ENCODE measurements at regions not wholly inside any gene's neighbourhood (a gene's known extent, or its start where the extent isn't known, plus 50 kb on each side); places are given as distances from the start of the nearest gene placed in this dataset.

DNA sequence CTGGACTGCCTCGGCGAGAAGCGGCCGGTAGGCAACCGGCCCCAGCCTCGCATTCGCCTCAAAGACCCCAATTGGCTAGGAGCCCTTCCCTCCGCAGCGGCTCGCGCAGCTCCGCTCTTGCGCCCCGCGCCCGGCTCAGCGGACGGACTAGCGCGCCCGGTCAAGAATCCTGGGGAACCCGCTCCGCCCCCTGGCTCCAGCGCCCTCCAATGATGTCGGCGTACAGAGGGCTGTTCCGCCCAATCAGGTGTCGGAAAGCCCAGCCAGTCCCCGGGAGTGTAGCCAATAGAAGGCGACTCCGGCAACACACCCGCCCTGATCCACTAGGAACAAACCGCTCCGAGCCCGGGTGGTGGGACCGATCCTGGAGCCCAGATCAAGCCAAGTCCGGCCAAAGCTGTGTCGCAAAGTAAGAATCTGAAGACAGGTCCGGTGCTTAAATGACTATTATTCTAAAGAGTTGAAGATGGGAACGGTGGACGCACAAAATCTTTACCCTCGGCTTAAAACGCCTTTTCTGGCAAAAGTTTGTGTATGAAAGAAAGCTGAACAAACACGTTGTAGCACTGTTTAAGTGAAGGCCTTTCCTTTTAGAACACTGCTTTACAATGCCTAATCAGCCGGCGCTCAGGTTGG, 132.2 kb downstream of the OGFRL1 start:
- Histone ChIP-seq H3K56ac (ENCODE audit: insufficient read length, low read depth, low read length) (no peak overlapping the region), H3K27me3 (ENCODE audit: insufficient read depth, low read length) (no peaks in the 10 kb centered on the region; the same call in 1 of the 2 replicates), H3K9ac (ENCODE audit: extremely low read depth, insufficient read length, low read length) (peak overlapping the region; percentile 2), H2BK15ac (ENCODE audit: low read depth, low read length) (no peak overlapping the region), H3K18ac (ENCODE audit: insufficient read length, low read depth, low read length) (no peak overlapping the region), H3K79me2 (ENCODE audit: insufficient read depth, low read length) (no peaks in the 10 kb centered on the region), H3K79me1 (ENCODE audit: insufficient read depth, low read depth, low read length, poor library complexity, severe bottlenecking) (no peaks in the 10 kb centered on the region), H2BK20ac (ENCODE audit: low read depth, low read length, poor library complexity, severe bottlenecking) (no peak overlapping the region), H3K23ac (ENCODE audit: insufficient read length, low read depth, low read length) (no peak overlapping the region), H2BK5ac (ENCODE audit: insufficient read length, low read length) (no peak overlapping the region), H4K91ac (ENCODE audit: insufficient read length, low read depth, low read length) (no peak overlapping the region), H2AFZ (ENCODE audit: low read length) (peak overlapping the region; percentile 85), H3K27ac (ENCODE audit: insufficient read length, low read depth, low read length) (no peak overlapping the region), H4K5ac (ENCODE audit: insufficient read length, low read depth, low read length) (no peak overlapping the region), H3K4me2 (ENCODE audit: insufficient read depth, insufficient read length, low read length) (peak overlapping the region; percentile 71), H3K9me3 (ENCODE audit: control insufficient read depth, low read depth, low read length) (no peaks in the 10 kb centered on the region), H2AK5ac (ENCODE audit: insufficient read length, low read length) (no peak overlapping the region), H3K4ac (ENCODE audit: low read depth, low read length) (no peak overlapping the region), H4K8ac (replicated peaks; ENCODE audit: insufficient read length, low read depth, low read length) (no peak overlapping the region), H3T11ph (ENCODE audit: low read length) (no peak overlapping the region), H2BK120ac (ENCODE audit: low read depth, low read length, poor library complexity, severe bottlenecking) (no peak overlapping the region), H3K14ac (ENCODE audit: insufficient read depth, low read length) (no peak overlapping the region), H3K23me2 (ENCODE audit: insufficient read length, low read depth, low read length, poor library complexity, severe bottlenecking) (peaks cover 9% of the 10 kb centered on the region), H2BK12ac (ENCODE audit: insufficient read length, low read depth, low read length) (no peak overlapping the region), H4K20me1 (ENCODE audit: control insufficient read depth, insufficient read depth, insufficient read length) (no peaks in the 10 kb centered on the region), H3K4me1 (ENCODE audit: insufficient read depth, low read length) (no peaks in the 10 kb centered on the region)
- no peak for TF ChIP-seq CTCF (conservative IDR thresholded peaks at IDR 0.05)
- peak; percentile 97 for DNase-seq
- no CpG with 5 or more reads among the region's 46 CpGs for WGBS (ENCODE audit: extremely low coverage, insufficient read length, low lambda C conversion rate)
- H3K4me3 Mint-ChIP-seq, result peak overlapping the region; percentile 74 to 80
- peaks cover 26% of the 10 kb centered on the region for H3K27me3 Mint-ChIP-seq (ENCODE audit: low read depth)
- H3K9me3 Mint-ChIP-seq, result no peaks in the 10 kb centered on the region
- no peak overlapping the region for H3K27ac Mint-ChIP-seq
- peaks cover 10 to 12% of the 10 kb centered on the region in 2 experiments for H3K4me1 Mint-ChIP-seq
- no peaks in the 10 kb centered on the region for H3K36me3 Mint-ChIP-seq (ENCODE audit: insufficient read depth in 1 of 3, low read depth in 3 of 3)
